ENCODE measurements at regions not wholly inside any gene's neighbourhood (a gene's known extent, or its start where the extent isn't known, plus 50 kb on each side); places are given as distances from the start of the nearest gene placed in this dataset.
A peak's percentile ranks its signal among the peaks of the same experiment; 100 is the strongest.

- DNase-seq (ENCODE audit: low spot score): no peak
Observed at GRCh38 chr1:69157046-69157756, 410.5 kb upstream of the LRRC7 start.

GRCh38 chr1:69163241-69163640 lies 404.5 kb upstream of the LRRC7 start:
- DNase-seq (ENCODE audit: low spot score): no peak

- no peak for DNase-seq (ENCODE audit: low spot score)
Observed at GRCh38 chr1:69163779-69164178, 403.9 kb upstream of the LRRC7 start.

- no peak for DNase-seq (ENCODE audit: low spot score)
Observed at GRCh38 chr1:69167876-69168275, 399.8 kb upstream of the LRRC7 start.

GRCh38 chr1:69171248-69171647 lies 396.5 kb upstream of the LRRC7 start:
- DNase-seq (ENCODE audit: low spot score): no peak

- DNase-seq (ENCODE audit: low spot score): no peak
Observed at GRCh38 chr1:69172003-69173000, 395.4 kb upstream of the LRRC7 start.

GRCh38 chr1:69175053-69175452 lies 392.7 kb upstream of the LRRC7 start:
- DNase-seq (ENCODE audit: low spot score): peak; percentile 1

- no peak for DNase-seq (ENCODE audit: low spot score)
Observed at GRCh38 chr1:69180358-69180757, 387.4 kb upstream of the LRRC7 start.

GRCh38 chr1:69185378-69185777 lies 382.3 kb upstream of the LRRC7 start:
- no peak for DNase-seq (ENCODE audit: low spot score)

GRCh38 chr1:69191335-69191734 lies 376.4 kb upstream of the LRRC7 start:
- DNase-seq (ENCODE audit: low spot score): no peak

- no peak for DNase-seq (ENCODE audit: low spot score)
Observed at GRCh38 chr1:69195136-69195535, 372.6 kb upstream of the LRRC7 start.

- no peak for DNase-seq (ENCODE audit: low spot score)
Observed at GRCh38 chr1:69196071-69196470, 371.7 kb upstream of the LRRC7 start.

- DNase-seq (ENCODE audit: low spot score): no peak
Observed at GRCh38 chr1:69197816-69198215, 369.9 kb upstream of the LRRC7 start.

GRCh38 chr1:69201716-69202115 lies 366.0 kb upstream of the LRRC7 start:
- no peak for DNase-seq (ENCODE audit: low spot score)

- no peak for DNase-seq (ENCODE audit: low spot score)
Observed at GRCh38 chr1:69203166-69203565, 364.6 kb upstream of the LRRC7 start.

- DNase-seq (ENCODE audit: low spot score): no peak
Observed at GRCh38 chr1:69213644-69214043, 354.1 kb upstream of the LRRC7 start.

- DNase-seq (ENCODE audit: low spot score): no peak
Observed at GRCh38 chr1:69215883-69216282, 351.8 kb upstream of the LRRC7 start.

- no peak for DNase-seq (ENCODE audit: low spot score)
Observed at GRCh38 chr1:69220672-69221071, 347.1 kb upstream of the LRRC7 start.

GRCh38 chr1:69221524-69221923 lies 346.2 kb upstream of the LRRC7 start:
- DNase-seq (ENCODE audit: low spot score): no peak

GRCh38 chr1:69223156-69223555 lies 344.6 kb upstream of the LRRC7 start:
- DNase-seq (ENCODE audit: low spot score): no peak

GRCh38 chr1:69228501-69228900 lies 339.2 kb upstream of the LRRC7 start:
- DNase-seq (ENCODE audit: low spot score): no peak

- DNase-seq (ENCODE audit: low spot score): no peak
Observed at GRCh38 chr1:69230208-69230607, 337.5 kb upstream of the LRRC7 start.

GRCh38 chr1:69233463-69233862 lies 334.3 kb upstream of the LRRC7 start:
- no peak for DNase-seq (ENCODE audit: low spot score)
